GM23338 (cell line): ENCODE measurements at regions not wholly inside any gene's neighbourhood (a gene's known extent, or its start where the extent isn't known, plus 50 kb on each side); places are given as distances from the start of the nearest gene placed in this dataset.
A peak's percentile ranks its signal among the peaks of the same experiment; 100 is the strongest.

Experiments
- ATAC-seq: fragments of 200-7000 bp; cut with Tn5 transposase; 3 replicates; pipeline ENCODE4 v1.9.1; 2020
- DNase-seq: peaks from one replicate; pipeline ENCODE4 v3.0.0-alpha.2; 2015; ENCODE audit warnings: low spot score
- H2AFZ ChIP-seq: fragments of 200-600 bp; sonication (generic); 2 replicates; pipeline ENCODE4 v1.8.0; 2016; ENCODE audit warnings: antibody characterized with exemption, mild to moderate bottlenecking, moderate library complexity
- H3F3A ChIP-seq: fragments of 200-600 bp; sonication (generic); replicated peaks from 2 replicates; pipeline ENCODE4 v1.8.0; 2017; ENCODE audit warnings: antibody characterized with exemption, mixed run types, low read depth
- H3K27ac ChIP-seq: fragments of 200-600 bp; sonication (generic); 2 replicates; pipeline ENCODE4 v1.6.1; 2016; ENCODE audit warnings: low read depth
- H3K27me3 ChIP-seq: fragments of 200-600 bp; sonication (generic); 2 replicates; pipeline ENCODE4 v1.8.0; 2016; ENCODE audit warnings: mild to moderate bottlenecking, mixed run types, moderate library complexity; ENCODE audit not compliant: insufficient read depth
- H3K36me3 ChIP-seq: fragments of 200-600 bp; sonication (generic); 2 replicates; pipeline ENCODE4 v1.8.0; 2016; ENCODE audit warnings: mild to moderate bottlenecking; ENCODE audit not compliant: insufficient read depth
- H3K4me1 ChIP-seq: fragments of 200-600 bp; sonication (generic); 2 replicates; pipeline ENCODE4 v1.8.0; 2016; ENCODE audit warnings: mild to moderate bottlenecking, moderate library complexity; ENCODE audit not compliant: insufficient read depth
- H3K4me2 ChIP-seq: fragments of 200-600 bp; sonication (generic); 2 replicates; pipeline ENCODE4 v1.7.1; 2017; ENCODE audit warnings: mixed run types
- H3K4me3 ChIP-seq: fragments of 200-600 bp; sonication (generic); 2 replicates; pipeline ENCODE4 v1.6.1; 2016; ENCODE audit warnings: mixed run types
- H3K79me2 ChIP-seq: fragments of 200-600 bp; sonication (generic); replicated peaks from 2 replicates; pipeline ENCODE4 v1.8.0; 2017; ENCODE audit warnings: mild to moderate bottlenecking; ENCODE audit not compliant: insufficient read depth
- H3K9me2 ChIP-seq: fragments of 200-600 bp; sonication (generic); 2 replicates; pipeline ENCODE4 v1.8.0; 2017; ENCODE audit not compliant: insufficient read depth
- H4K20me1 ChIP-seq: fragments of 200-600 bp; sonication (generic); replicated peaks from 2 replicates; pipeline ENCODE4 v1.8.0; 2017; ENCODE audit warnings: mild to moderate bottlenecking; ENCODE audit not compliant: insufficient read depth
- H3K27ac Mint-ChIP-seq: 2 replicates; pipeline ENCODE4 v1.8.0; 2020; ENCODE audit warnings: inconsistent platforms, mild to moderate bottlenecking, moderate library complexity, mixed read lengths
- H3K27me3 Mint-ChIP-seq: 3 replicates; pipeline ENCODE4 v1.8.0; 2022; ENCODE audit warnings: low read depth, mild to moderate bottlenecking, moderate library complexity, mixed read lengths, inconsistent platforms; ENCODE audit not compliant: insufficient read depth, poor library complexity
- H3K36me3 Mint-ChIP-seq: 3 replicates; pipeline ENCODE4 v1.8.0; 2021; ENCODE audit warnings: low read depth, mild to moderate bottlenecking, inconsistent platforms, moderate library complexity, mixed read lengths
- H3K4me1 Mint-ChIP-seq: 3 replicates; pipeline ENCODE4 v1.8.0; 2020; ENCODE audit warnings: mild to moderate bottlenecking, inconsistent platforms, mixed read lengths
- H3K4me3 Mint-ChIP-seq: 3 replicates; pipeline ENCODE4 v1.8.0; 2021; ENCODE audit warnings: moderate library complexity, mild to moderate bottlenecking, inconsistent platforms, mixed read lengths
- H3K9me3 Mint-ChIP-seq: 3 replicates; pipeline ENCODE4 v1.8.0; 2020; ENCODE audit warnings: moderate library complexity, mild to moderate bottlenecking, inconsistent platforms, mixed read lengths
- CTCF ChIP-seq, 2 experiments: fragments of 200-600 bp in 1 of 2; sonication (generic) in 1 of 2; conservative IDR thresholded peaks; 2 replicates each; pipeline versions ENCODE4 v1.5.1 to v1.6.1; 2016 to 2017; ENCODE audit warnings: antibody characterized with exemption in 2 of 2, low read depth in 2 of 2, mild to moderate bottlenecking in 2 of 2, moderate library complexity in 1 of 2
- ETS1 ChIP-seq: IDR thresholded peaks from 2 replicates; pipeline ENCODE4 v1.6.1; 2016; ENCODE audit warnings: antibody characterized with exemption
- EZH2phosphoT487 ChIP-seq: fragments of 200-600 bp; sonication (generic); IDR thresholded peaks from one replicate; pipeline ENCODE4 v1.8.1; 2018; ENCODE audit warnings: antibody characterized with exemption; ENCODE audit not compliant: unreplicated experiment
- JUNB ChIP-seq: IDR thresholded peaks from one replicate; pipeline ENCODE4 v1.6.1; 2016; ENCODE audit warnings: antibody characterized with exemption; ENCODE audit not compliant: unreplicated experiment
- ZNF331 ChIP-seq: fragments of 250-450 bp; sonication (Bioruptor Pico); IDR thresholded peaks from 2 replicates; pipeline ENCODE4 v1.5.0; 2020; ENCODE audit warnings: low read depth, mild to moderate bottlenecking, moderate library complexity
- ZNF462 ChIP-seq: fragments of 250-450 bp; sonication (Bioruptor Pico); IDR thresholded peaks from 2 replicates; pipeline ENCODE4 v1.5.0; 2020; ENCODE audit warnings: mild to moderate bottlenecking, moderate library complexity

DNA sequence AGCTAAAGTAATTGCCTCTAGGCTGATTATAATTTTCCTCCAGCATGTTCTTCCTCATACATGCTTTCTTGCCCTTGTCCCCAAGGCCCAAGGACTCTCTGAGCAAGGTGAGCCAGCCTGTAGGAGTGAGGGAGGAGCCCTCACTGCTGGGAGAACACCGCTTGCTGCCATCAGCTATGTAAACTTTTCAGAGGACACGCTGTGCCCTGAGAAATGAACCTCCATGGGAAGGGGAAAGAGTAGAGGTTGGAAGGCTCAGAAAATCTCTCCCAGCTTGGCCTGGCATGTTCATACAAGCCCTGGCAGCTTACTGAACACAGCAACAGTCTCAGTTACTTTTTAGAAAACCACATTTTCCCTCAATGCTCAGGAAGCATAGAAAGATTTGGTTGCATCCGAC is 103.0 kb upstream of the SLC24A5 start:
- no peaks in the 10 kb centered on the region for H3K9me3 Mint-ChIP-seq
- no peaks in the 10 kb centered on the region for H3K36me3 Mint-ChIP-seq
- peaks cover 4% of the 10 kb centered on the region; the same call in 1 of the 3 replicates for H3K4me1 Mint-ChIP-seq
- H3K27ac Mint-ChIP-seq: no peak overlapping the region
- DNase-seq: no peak
- Histone ChIP-seq H3K4me1 (no peaks in the 10 kb centered on the region), H3K4me3 (no peak overlapping the region), H4K20me1 (no peaks in the 10 kb centered on the region), H3F3A (no peaks in the 10 kb centered on the region), H3K9me2 (0 out of 2 replicates have a peak, but pooled peaks cover 6% of the 10 kb centered on the region), H3K36me3 (no peaks in the 10 kb centered on the region), H3K79me2 (no peaks in the 10 kb centered on the region), H3K4me2 (no peak overlapping the region), H2AFZ (peak overlapping the region; percentile 83), H3K27ac (no peak overlapping the region), H3K27me3 (no peaks in the 10 kb centered on the region)
- H3K27me3 Mint-ChIP-seq: no peaks in the 10 kb centered on the region
- ATAC-seq: no peak
- TF ChIP-seq EZH2phosphoT487: no peak
- no peak for TF ChIP-seq JUNB
- no peak overlapping the region for H3K4me3 Mint-ChIP-seq

DNA sequence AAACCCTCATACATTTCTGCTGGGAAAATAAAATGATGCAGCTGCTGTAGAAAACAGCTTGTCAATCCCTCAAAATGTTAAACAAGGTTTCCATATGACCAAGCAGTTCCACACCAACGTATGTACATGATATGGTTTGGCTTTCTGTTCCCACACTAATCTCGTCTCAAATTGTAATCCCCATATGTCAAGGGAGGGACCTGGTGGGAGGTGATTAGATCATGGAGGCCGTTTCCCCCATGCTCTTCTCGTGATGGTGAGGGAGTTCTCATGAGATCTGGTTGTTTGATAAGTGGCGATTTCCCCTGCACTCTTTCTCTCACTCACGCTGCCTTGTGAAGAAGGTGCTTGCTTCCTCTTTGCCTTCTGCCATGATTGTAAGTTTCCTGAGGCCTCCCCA is 100.6 kb upstream of the SLC24A5 start:
- Mint-ChIP-seq H3K4me1 (0 out of 3 replicates have a peak, but pooled peaks cover 3% of the 10 kb centered on the region), H3K36me3 (no peaks in the 10 kb centered on the region), H3K27me3 (no peaks in the 10 kb centered on the region), H3K9me3 (no peaks in the 10 kb centered on the region), H3K27ac (peak overlapping the region; percentile 13; the same call in 1 of the 2 replicates), H3K4me3 (no peak overlapping the region)
- TF ChIP-seq ZNF331 (CRISPR knock-in tag) (no peak), CTCF (conservative IDR thresholded peaks at IDR 0.05; ENCODE audit: low read depth in 2 of 2) (no peak), ZNF462 (CRISPR knock-in tag) (no peak), ETS1 (no peak)
- Histone ChIP-seq H3K9me2 (no peaks in the 10 kb centered on the region), H4K20me1 (no peaks in the 10 kb centered on the region), H2AFZ (no peak overlapping the region), H3K27me3 (no peaks in the 10 kb centered on the region), H3K79me2 (no peaks in the 10 kb centered on the region), H3K4me1 (no peaks in the 10 kb centered on the region), H3K4me2 (no peak overlapping the region), H3K27ac (no peak overlapping the region), H3F3A (no peaks in the 10 kb centered on the region), H3K4me3 (no peak overlapping the region), H3K36me3 (no peaks in the 10 kb centered on the region)
- DNase-seq: no peak
- ATAC-seq: no peak
